Activated T-cell treated with anti-CD3 and anti-CD28 coated beads, Interleukin-2, amount 50 U/mL, for 4 hours (primary cell): ENCODE measurements at regions not wholly inside any gene's neighbourhood (a gene's known extent, or its start where the extent isn't known, plus 50 kb on each side); places are given as distances from the start of the nearest gene placed in this dataset.

Source experiments
- ATAC-seq, 2 donors: fragments of 200-7000 bp; cut with Tn5 transposase; one replicate each; pipeline ENCODE4 v1.10.0; 2021
- DNase-seq: peaks from one replicate; pipeline ENCODE4 v3.0.0-alpha.2; 2020
- H3K27me3 Mint-ChIP-seq: one replicate; pipeline ENCODE4 v1.8.0; 2021; ENCODE audit warnings: low read depth, mixed read lengths
- H3K36me3 Mint-ChIP-seq: one replicate; pipeline ENCODE4 v1.8.0; 2022; ENCODE audit warnings: mixed read lengths; ENCODE audit not compliant: insufficient read depth
- H3K4me1 Mint-ChIP-seq: one replicate; pipeline ENCODE4 v1.8.0; 2021; ENCODE audit warnings: low read depth, mixed read lengths
- H3K4me3 Mint-ChIP-seq: one replicate; pipeline ENCODE4 v1.8.0; 2021; ENCODE audit warnings: mild to moderate bottlenecking, moderate library complexity, mixed read lengths
- H3K9me3 Mint-ChIP-seq: one replicate; pipeline ENCODE4 v1.8.0; 2021; ENCODE audit warnings: mixed read lengths

GRCh38 chr13:55199134-55199533, 1941.6 kb upstream of the PRR20A start:
- DNase-seq (no peak), ATAC-seq (no peak)
- H3K36me3 Mint-ChIP-seq = no peaks in the 10 kb centered on the region
- peaks cover 18% of the 10 kb centered on the region for H3K9me3 Mint-ChIP-seq
- H3K27me3 Mint-ChIP-seq = no peaks in the 10 kb centered on the region
- H3K4me1 Mint-ChIP-seq = no peaks in the 10 kb centered on the region
- no peak overlapping the region for H3K4me3 Mint-ChIP-seq

DNA sequence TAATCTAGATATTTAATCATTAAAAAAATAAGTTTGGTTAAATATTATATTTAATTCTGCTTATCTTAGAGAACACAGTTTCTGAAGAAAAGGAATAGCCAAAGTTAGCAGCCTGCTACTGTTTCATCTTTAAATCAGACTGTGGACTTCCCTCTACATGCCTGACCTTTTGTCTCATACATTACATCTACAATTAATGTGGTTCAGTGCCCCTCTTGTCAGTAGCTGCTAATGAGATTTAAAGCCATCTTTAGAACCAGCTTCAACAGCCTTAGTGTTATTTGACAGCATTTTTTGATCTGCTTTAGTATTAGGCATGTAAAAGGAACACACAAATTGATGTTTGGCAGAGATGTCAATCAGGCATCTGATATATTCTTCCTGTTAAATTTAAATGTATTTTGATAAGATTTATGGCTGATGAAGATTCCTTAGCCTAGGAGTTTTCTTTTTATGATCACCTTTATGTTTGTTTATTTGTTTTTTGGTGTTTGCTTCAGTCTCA, 1925.8 kb upstream of the PRR20A start:
- no peaks in the 10 kb centered on the region for H3K4me1 Mint-ChIP-seq
- H3K9me3 Mint-ChIP-seq = peaks cover 7% of the 10 kb centered on the region
- H3K36me3 Mint-ChIP-seq = no peaks in the 10 kb centered on the region
- H3K4me3 Mint-ChIP-seq = no peak overlapping the region
- no peaks in the 10 kb centered on the region for H3K27me3 Mint-ChIP-seq
- no peak for DNase-seq
- ATAC-seq = no peak

GRCh38 chr13:55219538-55219937, 1921.2 kb upstream of the PRR20A start:
- Mint-ChIP-seq H3K4me1 (no peaks in the 10 kb centered on the region), H3K9me3 (peaks cover 3% of the 10 kb centered on the region), H3K36me3 (no peaks in the 10 kb centered on the region), H3K27me3 (no peaks in the 10 kb centered on the region), H3K4me3 (no peak overlapping the region)
- ATAC-seq (no peak), DNase-seq (no peak)

DNA sequence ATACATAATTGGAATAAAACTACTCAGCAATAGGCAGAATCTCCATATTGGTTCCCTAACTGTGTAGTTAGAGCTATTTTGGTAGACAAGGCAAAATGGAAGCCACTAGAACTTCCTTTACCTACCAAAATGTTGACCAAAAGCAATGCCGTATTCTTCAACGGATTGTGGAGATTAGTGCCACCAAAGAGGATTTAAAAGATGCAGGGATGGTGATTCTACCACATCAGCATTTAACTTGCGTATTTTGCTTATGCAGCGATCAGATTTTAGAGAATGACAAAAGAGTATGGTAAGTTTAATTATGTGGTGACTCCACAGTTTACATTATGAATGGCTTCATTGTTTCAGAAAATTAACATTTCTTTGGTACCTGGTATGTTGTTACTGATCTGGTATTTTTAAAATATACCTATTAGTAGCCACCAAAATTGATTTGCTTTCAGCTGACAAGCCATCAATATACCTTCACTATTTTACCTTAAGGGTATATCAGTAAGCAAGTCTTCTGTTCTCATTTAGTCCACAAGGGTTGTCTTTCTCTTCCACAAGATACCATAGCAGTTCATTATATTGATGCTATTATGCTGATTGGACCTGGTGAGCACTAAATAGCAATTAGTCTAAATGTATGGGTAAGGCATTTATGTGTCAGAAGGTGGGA, 1910.7 kb upstream of the PRR20A start:
- Mint-ChIP-seq H3K4me1 (no peaks in the 10 kb centered on the region), H3K36me3 (no peaks in the 10 kb centered on the region), H3K9me3 (peaks cover 14% of the 10 kb centered on the region), H3K27me3 (no peaks in the 10 kb centered on the region), H3K4me3 (no peak overlapping the region)
- ATAC-seq (no peak), DNase-seq (no peak)

- H3K4me1 Mint-ChIP-seq = no peaks in the 10 kb centered on the region
- H3K27me3 Mint-ChIP-seq = no peaks in the 10 kb centered on the region
- H3K9me3 Mint-ChIP-seq = peaks cover 14% of the 10 kb centered on the region
- no peak overlapping the region for H3K4me3 Mint-ChIP-seq
- H3K36me3 Mint-ChIP-seq = no peaks in the 10 kb centered on the region
- ATAC-seq (no peak), DNase-seq (no peak)
Observed at GRCh38 chr13:55230570-55230908, 1910.2 kb upstream of the PRR20A start.

DNA sequence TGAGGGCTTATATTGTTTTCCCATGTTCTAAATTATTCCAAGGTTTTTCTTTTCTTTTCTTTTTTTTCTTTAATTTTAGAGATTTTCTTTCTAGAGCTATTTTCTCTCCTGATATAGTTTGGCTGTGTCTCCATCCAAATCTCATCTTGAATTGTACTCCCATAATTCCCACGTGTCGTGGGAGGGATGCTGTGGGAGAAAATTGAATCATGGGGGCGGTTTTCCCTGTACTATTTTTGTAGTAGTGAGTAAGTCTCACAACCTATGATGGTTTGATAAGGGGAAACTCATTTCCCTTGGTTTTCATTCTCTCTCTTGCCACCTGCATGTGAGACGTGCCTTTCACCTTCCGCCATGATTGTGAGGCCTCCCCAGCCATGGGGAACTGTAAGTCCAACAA, 1906.4 kb upstream of the PRR20A start:
- ATAC-seq (no peak), DNase-seq (no peak)
- H3K4me3 Mint-ChIP-seq = no peak overlapping the region
- H3K36me3 Mint-ChIP-seq = no peaks in the 10 kb centered on the region
- no peaks in the 10 kb centered on the region for H3K27me3 Mint-ChIP-seq
- no peaks in the 10 kb centered on the region for H3K4me1 Mint-ChIP-seq
- H3K9me3 Mint-ChIP-seq = peaks cover 25% of the 10 kb centered on the region

DNA sequence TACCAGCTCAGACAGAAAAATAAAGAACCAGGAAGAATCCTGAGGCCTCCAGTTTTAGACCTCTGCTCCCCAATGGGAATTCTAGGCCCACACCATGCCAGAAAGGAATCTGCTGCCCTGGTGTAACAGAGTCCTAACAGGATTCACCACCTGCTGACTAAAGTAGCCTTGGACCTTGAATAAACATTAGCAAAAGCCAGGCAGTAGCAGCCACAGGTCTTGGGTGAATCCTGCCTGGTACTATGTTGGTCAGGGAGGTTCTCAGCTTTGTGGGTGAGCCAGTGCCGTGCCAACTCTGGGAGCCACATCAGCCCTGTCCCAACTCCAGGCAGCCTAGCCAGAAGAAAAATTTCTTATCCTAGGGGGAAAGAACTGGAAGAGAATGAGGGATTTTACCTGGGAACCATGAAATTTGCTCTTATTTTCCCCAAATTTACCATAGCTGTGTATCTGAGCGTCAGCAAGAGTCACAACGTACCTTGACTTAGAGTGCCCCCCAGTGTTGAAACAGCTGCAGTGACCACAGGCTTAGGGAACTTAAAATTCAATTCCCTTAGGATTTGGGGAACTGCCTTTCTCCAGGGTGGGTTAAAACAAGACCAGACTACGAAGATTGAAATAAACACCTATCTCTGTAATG, 1895.6 kb upstream of the PRR20A start:
- Mint-ChIP-seq H3K36me3 (no peaks in the 10 kb centered on the region), H3K4me3 (no peak overlapping the region), H3K9me3 (peaks cover 33% of the 10 kb centered on the region), H3K27me3 (no peaks in the 10 kb centered on the region), H3K4me1 (no peaks in the 10 kb centered on the region)
- ATAC-seq (no peak), DNase-seq (no peak)

GRCh38 chr13:55255236-55255635, 1885.5 kb upstream of the PRR20A start:
- DNase-seq (no peak), ATAC-seq (no peak)
- Mint-ChIP-seq H3K4me3 (no peak overlapping the region), H3K4me1 (no peaks in the 10 kb centered on the region), H3K9me3 (peaks cover 18% of the 10 kb centered on the region), H3K36me3 (no peaks in the 10 kb centered on the region), H3K27me3 (no peaks in the 10 kb centered on the region)

DNA sequence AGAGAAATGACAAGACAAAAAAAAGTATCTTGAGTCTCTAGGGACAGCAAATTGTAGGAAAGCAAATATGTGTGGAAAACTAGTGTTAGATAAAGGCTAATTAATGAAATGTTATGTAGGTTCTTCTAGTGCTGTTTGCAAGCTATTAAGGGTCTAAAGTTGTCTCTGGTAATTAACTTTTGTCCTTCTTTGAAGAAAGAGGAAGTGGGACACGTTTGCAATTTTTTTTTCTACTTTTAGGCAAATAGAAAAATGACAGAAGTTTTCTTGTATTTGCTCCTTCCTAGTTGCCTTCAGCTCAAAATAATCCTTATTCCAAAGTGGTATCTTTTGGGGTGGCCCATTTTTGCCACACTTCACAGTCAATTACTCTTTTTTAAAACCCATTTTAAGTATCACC, 1877.7 kb upstream of the PRR20A start:
- no peak for ATAC-seq
- Mint-ChIP-seq H3K9me3 (peaks cover 19% of the 10 kb centered on the region), H3K4me1 (no peaks in the 10 kb centered on the region), H3K27me3 (no peaks in the 10 kb centered on the region), H3K4me3 (no peak overlapping the region), H3K36me3 (no peaks in the 10 kb centered on the region)
- no peak for DNase-seq

GRCh38 chr13:55266644-55267043, 1874.1 kb upstream of the PRR20A start:
- Mint-ChIP-seq H3K4me3 (no peak overlapping the region), H3K36me3 (no peaks in the 10 kb centered on the region), H3K9me3 (peaks cover 17% of the 10 kb centered on the region), H3K4me1 (no peaks in the 10 kb centered on the region), H3K27me3 (no peaks in the 10 kb centered on the region)
- DNase-seq (no peak), ATAC-seq (no peak)

GRCh38 chr13:55298201-55298600, 1842.5 kb upstream of the PRR20A start:
- ATAC-seq (no peak), DNase-seq (no peak)
- no peaks in the 10 kb centered on the region for H3K27me3 Mint-ChIP-seq
- H3K9me3 Mint-ChIP-seq = peaks cover 30% of the 10 kb centered on the region
- no peaks in the 10 kb centered on the region for H3K36me3 Mint-ChIP-seq
- H3K4me1 Mint-ChIP-seq = no peaks in the 10 kb centered on the region
- H3K4me3 Mint-ChIP-seq = no peak overlapping the region

DNA sequence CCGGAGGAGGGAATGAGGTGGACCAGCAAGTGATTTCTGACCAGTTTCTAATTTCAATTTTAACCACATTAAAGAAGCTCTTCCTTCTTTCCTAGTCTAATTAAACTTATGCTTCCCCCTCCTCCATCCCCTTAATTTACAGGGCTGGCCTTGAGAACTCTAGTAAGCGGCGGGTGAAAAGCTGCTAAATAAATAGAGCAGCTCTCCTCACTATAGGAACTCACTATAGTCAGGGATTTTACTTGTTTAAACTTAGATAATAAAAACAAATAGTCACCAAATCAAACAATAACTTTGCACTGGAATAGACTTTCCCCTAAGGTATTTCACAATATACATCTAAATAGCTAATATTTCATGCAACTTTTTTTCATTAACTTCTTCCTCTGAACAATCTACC, 1838.2 kb upstream of the PRR20A start:
- H3K4me1 Mint-ChIP-seq = no peaks in the 10 kb centered on the region
- no peak for ATAC-seq
- no peak for DNase-seq

DNA sequence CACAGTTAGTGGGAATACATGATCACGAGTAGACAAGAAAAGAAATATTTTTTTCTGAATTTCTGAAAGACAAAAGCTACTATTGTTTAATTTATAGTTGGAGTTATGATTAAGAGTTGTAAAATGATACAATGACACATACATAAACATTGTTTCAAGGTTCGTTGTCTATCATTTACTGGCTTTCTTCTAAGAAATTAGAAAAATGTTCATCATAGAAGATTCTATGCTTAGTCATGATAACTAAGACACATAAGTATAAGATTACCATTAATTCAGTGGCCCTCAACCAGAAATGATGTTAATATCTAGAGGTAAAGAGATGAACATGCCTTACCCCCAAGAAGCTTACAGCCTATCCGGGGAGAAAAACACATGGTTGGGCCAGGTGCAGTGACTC, 1832.8 kb upstream of the PRR20A start:
- DNase-seq (no peak), ATAC-seq (no peak)
- Mint-ChIP-seq H3K9me3 (peaks cover 13% of the 10 kb centered on the region), H3K4me1 (no peaks in the 10 kb centered on the region), H3K36me3 (no peaks in the 10 kb centered on the region), H3K27me3 (no peaks in the 10 kb centered on the region), H3K4me3 (no peak overlapping the region)

More for the DNA sequence above, 1838.2 kb upstream of the PRR20A start:
- Mint-ChIP-seq H3K9me3 (peaks cover 19% of the 10 kb centered on the region), H3K4me3 (no peak overlapping the region), H3K27me3 (no peaks in the 10 kb centered on the region), H3K36me3 (no peaks in the 10 kb centered on the region)

- no peak for ATAC-seq
- no peak for DNase-seq
- H3K27me3 Mint-ChIP-seq = no peaks in the 10 kb centered on the region
- H3K4me3 Mint-ChIP-seq = no peak overlapping the region
- no peaks in the 10 kb centered on the region for H3K36me3 Mint-ChIP-seq
- H3K4me1 Mint-ChIP-seq = no peaks in the 10 kb centered on the region
- H3K9me3 Mint-ChIP-seq = peaks cover 14% of the 10 kb centered on the region
Observed at GRCh38 chr13:55341891-55342290, 1798.8 kb upstream of the PRR20A start.

DNA sequence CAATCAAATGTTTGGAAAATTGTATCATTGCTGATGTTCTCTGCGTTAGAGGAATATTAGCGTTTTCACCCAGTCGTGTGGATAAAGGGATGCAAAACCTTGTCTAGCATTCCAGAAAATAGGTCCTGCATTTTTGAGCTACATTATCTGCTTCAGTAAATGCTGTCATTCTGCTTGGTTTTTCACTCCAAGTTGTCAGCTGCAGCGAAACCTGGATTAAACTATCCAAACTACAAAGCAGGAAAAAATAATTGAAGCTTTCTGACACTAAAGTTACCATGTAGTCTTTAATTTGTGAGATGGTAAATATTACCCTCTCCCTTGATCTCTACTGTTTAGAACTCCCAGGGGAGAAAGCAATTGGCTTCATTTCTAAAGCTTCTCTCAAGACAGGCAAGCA, 1795.5 kb upstream of the PRR20A start:
- no peak for DNase-seq
- no peaks in the 10 kb centered on the region for H3K36me3 Mint-ChIP-seq
- H3K9me3 Mint-ChIP-seq = peaks cover 11% of the 10 kb centered on the region
- ATAC-seq = no peak
- no peaks in the 10 kb centered on the region for H3K27me3 Mint-ChIP-seq
- H3K4me1 Mint-ChIP-seq = no peaks in the 10 kb centered on the region
- no peak overlapping the region for H3K4me3 Mint-ChIP-seq
